Loucy (cell line): ENCODE measurements at regions not wholly inside any gene's neighbourhood (a gene's known extent, or its start where the extent isn't known, plus 50 kb on each side); places are given as distances from the start of the nearest gene placed in this dataset.

Source experiments
- H2AFZ ChIP-seq: fragments of 200-600 bp; sonication (generic); 2 replicates; pipeline ENCODE4 v1.6.0; 2016; ENCODE audit warnings: antibody characterized with exemption, mild to moderate bottlenecking, low read length, moderate library complexity
- H3F3A ChIP-seq: fragments of 200-600 bp; 2 replicates; pipeline ENCODE4 v1.6.0; 2016; ENCODE audit warnings: antibody characterized with exemption, low read depth, mild to moderate bottlenecking
- H3K27me3 ChIP-seq: fragments of 200-600 bp; sonication (generic); 2 replicates; pipeline ENCODE4 v1.6.1; 2014; ENCODE audit warnings: low read length, mild to moderate bottlenecking; ENCODE audit not compliant: insufficient read depth, poor library complexity, severe bottlenecking
- H3K36me3 ChIP-seq: fragments of 200-600 bp; sonication (generic); 2 replicates; pipeline ENCODE4 v1.6.1; 2016; ENCODE audit warnings: low read length; ENCODE audit not compliant: insufficient read depth
- H3K4me1 ChIP-seq: fragments of 200-600 bp; sonication (generic); 2 replicates; pipeline ENCODE4 v1.5.1; 2014; ENCODE audit warnings: low read length, mild to moderate bottlenecking; ENCODE audit not compliant: insufficient read depth, poor library complexity, severe bottlenecking
- H3K4me2 ChIP-seq: fragments of 200-600 bp; sonication (generic); 2 replicates; pipeline ENCODE4 v1.6.0; 2014; ENCODE audit warnings: antibody characterized with exemption, low read length, low read depth, mild to moderate bottlenecking; ENCODE audit not compliant: poor library complexity, severe bottlenecking
- H3K4me3 ChIP-seq: fragments of 200-600 bp; sonication (generic); 2 replicates; pipeline ENCODE4 v1.5.1; 2014; ENCODE audit warnings: low read length, mild to moderate bottlenecking, mixed read lengths; ENCODE audit not compliant: poor library complexity, severe bottlenecking
- H3K79me2 ChIP-seq: fragments of 200-600 bp; sonication (generic); 2 replicates; pipeline ENCODE4 v1.6.1; 2014; ENCODE audit warnings: low read length; ENCODE audit not compliant: insufficient read depth
- H3K9ac ChIP-seq: fragments of 200-600 bp; sonication (generic); 2 replicates; pipeline ENCODE4 v1.6.0; 2014; ENCODE audit warnings: mild to moderate bottlenecking, low read depth, low read length, moderate library complexity; ENCODE audit not compliant: poor library complexity, severe bottlenecking
- H3K9me2 ChIP-seq: fragments of 200-600 bp; sonication (generic); replicated peaks from 2 replicates; pipeline ENCODE4 v1.6.1; 2016; ENCODE audit warnings: low read depth, low read length, mixed read lengths
- H3K9me3 ChIP-seq: fragments of 200-600 bp; sonication (generic); 2 replicates; pipeline ENCODE4 v1.6.1; 2014; ENCODE audit warnings: mild to moderate bottlenecking, antibody characterized with exemption, low read length, low read depth; ENCODE audit not compliant: insufficient read depth
- H4K20me1 ChIP-seq: fragments of 200-600 bp; sonication (generic); 2 replicates; pipeline ENCODE4 v1.6.0; 2014; ENCODE audit warnings: antibody characterized with exemption, low read length, mild to moderate bottlenecking; ENCODE audit not compliant: insufficient read depth, poor library complexity, severe bottlenecking
- EZH2phosphoT487 ChIP-seq: fragments of 200-600 bp; IDR thresholded peaks from 2 replicates; pipeline ENCODE4 v1.6.1; 2018; ENCODE audit warnings: antibody characterized with exemption, mild to moderate bottlenecking, moderate library complexity, borderline replicate concordance
- TF ChIP-seq, protein P1 (sequence below): fragments of 200-600 bp; sonication (generic); conservative IDR thresholded peaks from 2 replicates; pipeline ENCODE4 v1.5.1; 2014; ENCODE audit warnings: mild to moderate bottlenecking, antibody characterized with exemption, low read length

DNA sequence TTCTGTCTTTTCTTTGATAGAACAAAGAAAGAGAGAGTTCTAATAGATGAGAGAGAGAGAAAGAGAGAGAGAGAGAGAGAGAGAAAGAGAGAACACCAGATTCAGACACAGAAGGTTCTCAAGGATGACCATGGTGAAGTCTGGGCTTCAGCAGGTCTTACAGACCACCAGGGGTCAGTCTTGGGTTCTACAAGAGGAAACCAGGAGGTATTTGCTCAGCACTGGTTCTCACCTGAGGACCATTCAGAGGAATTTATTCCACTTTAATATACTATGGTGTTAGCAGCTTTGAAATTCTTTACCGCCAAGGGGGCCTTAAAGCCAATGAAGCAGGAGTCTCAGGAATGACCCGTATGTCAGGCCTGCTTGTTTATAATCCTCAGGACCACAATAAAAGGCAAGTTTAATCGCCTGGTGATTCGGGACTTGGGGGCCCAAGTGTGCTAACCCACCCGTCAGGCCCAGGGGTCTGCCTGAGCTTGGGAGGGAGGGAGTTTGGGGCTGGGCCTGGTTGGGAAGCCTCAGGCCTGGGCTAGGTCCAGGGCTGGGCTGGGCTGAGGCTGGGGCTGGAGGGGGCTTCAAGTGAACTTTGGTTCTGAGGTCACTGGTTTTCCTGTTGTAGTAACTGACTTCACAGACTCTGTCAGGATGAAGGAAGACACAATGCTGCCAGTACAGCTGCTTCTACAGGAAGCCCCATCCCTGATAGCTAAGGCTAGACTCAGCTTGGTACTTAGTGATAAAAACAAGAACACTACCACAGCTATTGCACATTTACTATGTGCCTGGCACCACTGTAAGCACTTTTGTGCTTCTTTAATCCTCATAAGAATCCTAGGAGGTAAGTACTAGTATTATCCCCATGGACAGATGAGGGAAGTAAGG lies 179.2 kb upstream of the ZBED5 start:
- Histone ChIP-seq H3K36me3 (no peaks in the 10 kb centered on the region), H3F3A (no peaks in the 10 kb centered on the region), H3K4me2 (peak overlapping the region; percentile 23), H3K4me1 (peaks cover 14% of the 10 kb centered on the region), H2AFZ (no peak overlapping the region), H3K9me2 (no peaks in the 10 kb centered on the region), H3K4me3 (no peak overlapping the region), H4K20me1 (no peaks in the 10 kb centered on the region), H3K9ac (no peak overlapping the region), H3K9me3 (no peaks in the 10 kb centered on the region), H3K79me2 (no peaks in the 10 kb centered on the region), H3K27me3 (no peaks in the 10 kb centered on the region)
- TF ChIP-seq EZH2phosphoT487 = no peak
- TF ChIP-seq, protein P1, sequence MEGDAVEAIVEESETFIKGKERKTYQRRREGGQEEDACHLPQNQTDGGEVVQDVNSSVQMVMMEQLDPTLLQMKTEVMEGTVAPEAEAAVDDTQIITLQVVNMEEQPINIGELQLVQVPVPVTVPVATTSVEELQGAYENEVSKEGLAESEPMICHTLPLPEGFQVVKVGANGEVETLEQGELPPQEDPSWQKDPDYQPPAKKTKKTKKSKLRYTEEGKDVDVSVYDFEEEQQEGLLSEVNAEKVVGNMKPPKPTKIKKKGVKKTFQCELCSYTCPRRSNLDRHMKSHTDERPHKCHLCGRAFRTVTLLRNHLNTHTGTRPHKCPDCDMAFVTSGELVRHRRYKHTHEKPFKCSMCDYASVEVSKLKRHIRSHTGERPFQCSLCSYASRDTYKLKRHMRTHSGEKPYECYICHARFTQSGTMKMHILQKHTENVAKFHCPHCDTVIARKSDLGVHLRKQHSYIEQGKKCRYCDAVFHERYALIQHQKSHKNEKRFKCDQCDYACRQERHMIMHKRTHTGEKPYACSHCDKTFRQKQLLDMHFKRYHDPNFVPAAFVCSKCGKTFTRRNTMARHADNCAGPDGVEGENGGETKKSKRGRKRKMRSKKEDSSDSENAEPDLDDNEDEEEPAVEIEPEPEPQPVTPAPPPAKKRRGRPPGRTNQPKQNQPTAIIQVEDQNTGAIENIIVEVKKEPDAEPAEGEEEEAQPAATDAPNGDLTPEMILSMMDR = peak; percentile 91

DNA sequence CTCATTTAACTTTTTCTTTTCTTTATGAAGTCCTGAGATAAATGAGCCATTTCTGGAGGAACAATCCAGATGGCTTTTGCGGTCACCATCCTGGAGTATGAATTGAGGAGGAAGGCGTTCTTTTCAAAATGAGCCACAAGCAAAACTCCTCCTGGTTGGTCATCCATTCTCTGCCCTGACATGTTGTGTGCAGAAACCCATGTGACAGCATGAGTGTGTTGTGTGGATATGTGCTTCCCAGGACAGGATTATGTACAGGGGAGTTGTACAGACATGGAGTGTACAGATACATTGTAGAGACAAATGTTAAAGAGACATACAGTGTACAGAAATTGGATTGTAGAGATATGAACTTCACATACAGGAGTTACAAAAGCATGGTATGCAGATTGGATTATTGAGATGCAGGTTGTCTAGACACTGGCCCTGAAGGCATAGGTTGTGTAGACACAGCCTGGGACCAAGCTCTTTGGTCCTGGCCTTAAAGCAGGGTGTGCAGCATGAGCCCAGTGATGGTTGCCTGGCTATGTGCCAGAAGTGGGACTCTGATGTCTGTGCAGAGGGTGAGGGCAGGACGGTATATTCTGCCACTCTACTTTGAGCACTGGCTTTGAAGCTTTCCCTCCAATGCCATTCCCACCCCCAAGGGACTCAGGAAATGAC lies 178.5 kb upstream of the ZBED5 start:
- Histone ChIP-seq H3K9ac (no peak overlapping the region), H3K79me2 (no peaks in the 10 kb centered on the region), H3K4me3 (no peak overlapping the region), H3K27me3 (no peaks in the 10 kb centered on the region), H4K20me1 (no peaks in the 10 kb centered on the region), H2AFZ (no peak overlapping the region; the same call in 1 of the 2 replicates), H3K4me2 (no peak overlapping the region), H3F3A (no peaks in the 10 kb centered on the region), H3K9me3 (no peaks in the 10 kb centered on the region), H3K4me1 (peaks cover 14% of the 10 kb centered on the region), H3K9me2 (no peaks in the 10 kb centered on the region), H3K36me3 (no peaks in the 10 kb centered on the region)
- no peak for TF ChIP-seq EZH2phosphoT487
- TF ChIP-seq, protein P1 = no peak

DNA sequence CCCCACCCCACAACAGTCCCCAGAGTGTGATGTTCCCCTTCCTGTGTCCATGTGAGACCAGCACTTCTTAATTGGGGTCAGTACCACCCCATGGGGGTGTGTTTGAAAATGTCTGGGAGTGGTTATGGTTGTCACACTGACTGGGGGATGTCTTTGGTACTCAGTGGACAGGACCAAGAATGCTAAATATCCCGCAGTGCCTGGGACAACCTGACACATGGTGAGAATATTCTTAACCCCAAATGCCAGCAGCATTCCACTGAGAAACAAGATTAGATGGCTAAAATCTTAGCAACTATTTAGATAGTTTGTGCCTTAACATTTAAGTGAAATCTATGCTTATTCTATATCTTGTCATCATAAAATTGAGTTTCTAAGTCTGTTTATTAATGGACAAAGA lies 177.5 kb upstream of the ZBED5 start:
- Histone ChIP-seq H3K4me2 (no peak overlapping the region), H3K4me1 (peaks cover 14% of the 10 kb centered on the region), H3K9ac (no peak overlapping the region), H3K27me3 (no peaks in the 10 kb centered on the region), H2AFZ (no peak overlapping the region), H3K36me3 (no peaks in the 10 kb centered on the region), H3K4me3 (no peak overlapping the region), H3K9me3 (no peaks in the 10 kb centered on the region), H4K20me1 (no peaks in the 10 kb centered on the region), H3K79me2 (no peaks in the 10 kb centered on the region), H3F3A (no peaks in the 10 kb centered on the region), H3K9me2 (no peaks in the 10 kb centered on the region)
- no peak for TF ChIP-seq EZH2phosphoT487
- TF ChIP-seq, protein P1 = no peak
